OCI-LY3 (cell line): ENCODE measurements at regions not wholly inside any gene's neighbourhood (a gene's known extent, or its start where the extent isn't known, plus 50 kb on each side); places are given as distances from the start of the nearest gene placed in this dataset.

ENCODE experiments used
- EZH2phosphoT487 ChIP-seq: fragments of 200-600 bp; shearing (Covaris generic); IDR thresholded peaks from 2 replicates; pipeline ENCODE4 v1.6.1; 2018; ENCODE audit warnings: antibody characterized with exemption, mixed run types, low read depth
- TF ChIP-seq, protein P1 (sequence below): fragments of 200-600, 300-600 bp; sonication (generic); IDR thresholded peaks from 2 replicates; pipeline ENCODE4 v1.5.1; 2014; ENCODE audit warnings: antibody characterized with exemption, low read length, low read depth

DNA sequence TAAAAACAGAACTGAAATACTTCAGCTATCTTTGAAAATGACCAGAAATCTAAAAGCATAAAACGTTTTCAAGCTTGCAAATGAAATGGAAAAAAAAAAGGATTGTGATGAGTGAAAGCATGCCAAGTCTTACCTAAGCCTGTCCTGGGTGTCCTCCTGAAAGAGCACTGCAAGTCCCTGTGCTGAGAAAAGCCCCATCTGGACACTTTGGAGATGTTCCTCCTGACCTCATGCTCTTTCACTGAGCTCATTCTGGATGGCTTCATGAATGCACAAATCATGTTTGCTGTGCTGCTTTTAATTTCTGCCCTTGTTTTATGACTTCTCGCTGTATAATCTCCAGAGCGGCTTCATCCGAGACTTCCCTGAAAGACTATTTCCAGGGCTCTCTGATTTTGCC is 136.0 kb downstream of the SOD2 start:
- TF ChIP-seq, protein P1, sequence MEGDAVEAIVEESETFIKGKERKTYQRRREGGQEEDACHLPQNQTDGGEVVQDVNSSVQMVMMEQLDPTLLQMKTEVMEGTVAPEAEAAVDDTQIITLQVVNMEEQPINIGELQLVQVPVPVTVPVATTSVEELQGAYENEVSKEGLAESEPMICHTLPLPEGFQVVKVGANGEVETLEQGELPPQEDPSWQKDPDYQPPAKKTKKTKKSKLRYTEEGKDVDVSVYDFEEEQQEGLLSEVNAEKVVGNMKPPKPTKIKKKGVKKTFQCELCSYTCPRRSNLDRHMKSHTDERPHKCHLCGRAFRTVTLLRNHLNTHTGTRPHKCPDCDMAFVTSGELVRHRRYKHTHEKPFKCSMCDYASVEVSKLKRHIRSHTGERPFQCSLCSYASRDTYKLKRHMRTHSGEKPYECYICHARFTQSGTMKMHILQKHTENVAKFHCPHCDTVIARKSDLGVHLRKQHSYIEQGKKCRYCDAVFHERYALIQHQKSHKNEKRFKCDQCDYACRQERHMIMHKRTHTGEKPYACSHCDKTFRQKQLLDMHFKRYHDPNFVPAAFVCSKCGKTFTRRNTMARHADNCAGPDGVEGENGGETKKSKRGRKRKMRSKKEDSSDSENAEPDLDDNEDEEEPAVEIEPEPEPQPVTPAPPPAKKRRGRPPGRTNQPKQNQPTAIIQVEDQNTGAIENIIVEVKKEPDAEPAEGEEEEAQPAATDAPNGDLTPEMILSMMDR = no peak
- TF ChIP-seq EZH2phosphoT487 = no peak
